Transverse colon (tissue), 3 donors: ENCODE measurements at regions not wholly inside any gene's neighbourhood (a gene's known extent, or its start where the extent isn't known, plus 50 kb on each side); places are given as distances from the start of the nearest gene placed in this dataset.
"Not testable (repeated sequence)": the region's sequence is repeated elsewhere in the genome, so short reads cannot be mapped to it uniquely, and the experiment has no call there.

Source experiments
- POLR2A ChIP-seq: fragments of 450-650 bp; IDR thresholded peaks from one replicate; pipeline ENCODE4 v1.6.1; 2016; ENCODE audit warnings: antibody characterized with exemption, mild to moderate bottlenecking, moderate library complexity
- TF ChIP-seq, protein P1 (sequence below), 5 experiments: fragments of 200-600 bp in 3 of 5; fragments of 450-650 bp in 2 of 5; sonication (generic) in 3 of 5; IDR thresholded peaks; 1 replicate in 2 of 5; 2 replicates in 3 of 5; pipeline ENCODE4 v1.5.1; 2016 to 2017; ENCODE audit warnings: antibody characterized with exemption in 5 of 5, inconsistent platforms in 3 of 5, mild to moderate bottlenecking in 2 of 5, moderate library complexity in 1 of 5

GRCh38 chr1:157196670-157197456 is 58.7 kb upstream of the ETV3 start:
- TF ChIP-seq, protein P1, sequence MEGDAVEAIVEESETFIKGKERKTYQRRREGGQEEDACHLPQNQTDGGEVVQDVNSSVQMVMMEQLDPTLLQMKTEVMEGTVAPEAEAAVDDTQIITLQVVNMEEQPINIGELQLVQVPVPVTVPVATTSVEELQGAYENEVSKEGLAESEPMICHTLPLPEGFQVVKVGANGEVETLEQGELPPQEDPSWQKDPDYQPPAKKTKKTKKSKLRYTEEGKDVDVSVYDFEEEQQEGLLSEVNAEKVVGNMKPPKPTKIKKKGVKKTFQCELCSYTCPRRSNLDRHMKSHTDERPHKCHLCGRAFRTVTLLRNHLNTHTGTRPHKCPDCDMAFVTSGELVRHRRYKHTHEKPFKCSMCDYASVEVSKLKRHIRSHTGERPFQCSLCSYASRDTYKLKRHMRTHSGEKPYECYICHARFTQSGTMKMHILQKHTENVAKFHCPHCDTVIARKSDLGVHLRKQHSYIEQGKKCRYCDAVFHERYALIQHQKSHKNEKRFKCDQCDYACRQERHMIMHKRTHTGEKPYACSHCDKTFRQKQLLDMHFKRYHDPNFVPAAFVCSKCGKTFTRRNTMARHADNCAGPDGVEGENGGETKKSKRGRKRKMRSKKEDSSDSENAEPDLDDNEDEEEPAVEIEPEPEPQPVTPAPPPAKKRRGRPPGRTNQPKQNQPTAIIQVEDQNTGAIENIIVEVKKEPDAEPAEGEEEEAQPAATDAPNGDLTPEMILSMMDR (IDR thresholded peaks at IDR 0.05), result peak; percentile 20 to 65 (median 35)
- not testable (repeated sequence) for TF ChIP-seq POLR2A
